ENCODE measurements at regions not wholly inside any gene's neighbourhood (a gene's known extent, or its start where the extent isn't known, plus 50 kb on each side); places are given as distances from the start of the nearest gene placed in this dataset.
A peak's percentile ranks its signal among the peaks of the same experiment; 100 is the strongest.

DNA sequence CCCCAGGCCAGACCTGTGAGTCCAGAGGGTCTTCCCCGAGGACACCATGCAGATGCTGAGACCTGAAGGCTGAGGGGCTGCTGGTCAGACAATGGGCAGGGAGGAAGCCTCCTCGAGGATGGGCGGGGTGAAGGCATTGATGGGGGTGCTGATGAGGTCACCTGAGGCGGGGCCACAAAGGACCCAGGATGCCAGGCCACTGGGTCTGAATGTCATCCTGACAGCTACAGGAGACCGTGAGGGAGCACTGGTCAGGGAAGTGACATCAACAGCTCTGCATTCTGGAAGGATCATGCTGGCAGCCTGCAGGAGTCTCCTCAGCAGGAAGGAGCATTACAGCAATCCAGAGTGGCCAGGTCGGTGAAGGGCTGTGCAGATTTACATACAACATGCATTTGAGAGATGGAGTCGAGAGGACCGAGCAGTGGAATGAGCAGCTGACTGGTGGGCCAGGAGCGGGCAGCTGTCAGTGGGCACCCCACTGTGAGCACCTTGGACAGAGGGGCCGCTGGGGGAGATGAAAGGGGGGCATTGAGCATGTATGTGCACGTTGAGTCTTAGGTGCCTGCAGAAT, 77.7 kb upstream of the ADAMTS2 start:
- no peak for DNase-seq
- ATAC-seq (ENCODE audit: low FRiP score in 2 of 2), result peak in 1 of 2 donors; percentile 7
- no peaks in the 10 kb centered on the region for H3K27me3 ChIP-seq
- WGBS, 2 donors, result 67 to 68% methylated on average over 10 to 11 of the region's 11 CpGs
- no peaks in the 10 kb centered on the region for H3K36me3 ChIP-seq
- no peak for TF ChIP-seq POLR2AphosphoS5 (IDR thresholded peaks at IDR 0.05)
- TF ChIP-seq, protein P1, sequence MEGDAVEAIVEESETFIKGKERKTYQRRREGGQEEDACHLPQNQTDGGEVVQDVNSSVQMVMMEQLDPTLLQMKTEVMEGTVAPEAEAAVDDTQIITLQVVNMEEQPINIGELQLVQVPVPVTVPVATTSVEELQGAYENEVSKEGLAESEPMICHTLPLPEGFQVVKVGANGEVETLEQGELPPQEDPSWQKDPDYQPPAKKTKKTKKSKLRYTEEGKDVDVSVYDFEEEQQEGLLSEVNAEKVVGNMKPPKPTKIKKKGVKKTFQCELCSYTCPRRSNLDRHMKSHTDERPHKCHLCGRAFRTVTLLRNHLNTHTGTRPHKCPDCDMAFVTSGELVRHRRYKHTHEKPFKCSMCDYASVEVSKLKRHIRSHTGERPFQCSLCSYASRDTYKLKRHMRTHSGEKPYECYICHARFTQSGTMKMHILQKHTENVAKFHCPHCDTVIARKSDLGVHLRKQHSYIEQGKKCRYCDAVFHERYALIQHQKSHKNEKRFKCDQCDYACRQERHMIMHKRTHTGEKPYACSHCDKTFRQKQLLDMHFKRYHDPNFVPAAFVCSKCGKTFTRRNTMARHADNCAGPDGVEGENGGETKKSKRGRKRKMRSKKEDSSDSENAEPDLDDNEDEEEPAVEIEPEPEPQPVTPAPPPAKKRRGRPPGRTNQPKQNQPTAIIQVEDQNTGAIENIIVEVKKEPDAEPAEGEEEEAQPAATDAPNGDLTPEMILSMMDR (IDR thresholded peaks at IDR 0.05), result no peak
- no peak for TF ChIP-seq POLR2A (IDR thresholded peaks at IDR 0.05)
- no peaks in the 10 kb centered on the region for H3K9me3 ChIP-seq
- H3K27ac ChIP-seq, result no peak overlapping the region
- no peak overlapping the region for H3K4me3 ChIP-seq
- H3K4me1 ChIP-seq, result no peaks in the 10 kb centered on the region

DNA sequence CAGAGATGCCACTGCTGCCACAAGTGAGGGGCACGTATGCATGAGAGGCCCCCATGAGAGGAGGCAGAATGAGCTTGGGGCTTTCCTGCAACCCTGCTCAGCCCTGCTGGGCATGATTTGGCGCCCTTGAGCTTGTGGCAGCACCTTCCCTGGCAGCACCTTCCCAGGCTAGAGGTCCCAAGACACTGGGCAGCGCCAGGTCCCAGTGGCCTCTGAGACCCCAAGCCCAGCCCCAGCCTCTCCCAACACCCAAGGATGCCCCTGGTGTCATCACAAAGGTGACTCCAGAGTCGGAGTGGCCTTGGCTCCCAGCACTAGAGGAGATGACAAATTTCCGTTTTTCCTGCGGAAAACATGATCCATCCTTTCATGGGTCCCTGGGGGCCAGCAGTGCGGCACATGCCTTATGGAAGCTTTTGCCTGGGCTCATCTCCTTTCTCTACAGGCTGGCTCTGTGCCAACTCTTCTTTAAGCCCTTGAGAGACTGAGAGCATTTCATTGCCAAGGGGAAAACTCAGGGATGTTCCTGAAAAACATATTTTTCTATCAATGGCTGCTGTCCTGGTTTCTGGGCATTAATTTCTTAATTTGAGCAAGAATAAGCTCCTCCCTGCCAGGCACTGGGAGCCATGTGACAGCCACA, 77.1 kb upstream of the ADAMTS2 start:
- no peaks in the 10 kb centered on the region for H3K27me3 ChIP-seq
- DNase-seq, result no peak
- 68 to 77% methylated on average over 4 to 7 of the region's 7 CpGs for WGBS, 2 donors
- no peak for ATAC-seq (ENCODE audit: low FRiP score in 2 of 2)
- no peaks in the 10 kb centered on the region for H3K4me1 ChIP-seq
- H3K4me3 ChIP-seq, result no peak overlapping the region
- H3K36me3 ChIP-seq, result no peaks in the 10 kb centered on the region
- no peaks in the 10 kb centered on the region for H3K9me3 ChIP-seq
- no peak overlapping the region for H3K27ac ChIP-seq
- TF ChIP-seq POLR2AphosphoS5 (IDR thresholded peaks at IDR 0.05), result no peak
- TF ChIP-seq, protein P1 (IDR thresholded peaks at IDR 0.05), result no peak
- no peak for TF ChIP-seq EP300 (IDR thresholded peaks at IDR 0.05)
- no peak for TF ChIP-seq POLR2A (IDR thresholded peaks at IDR 0.05)

DNA sequence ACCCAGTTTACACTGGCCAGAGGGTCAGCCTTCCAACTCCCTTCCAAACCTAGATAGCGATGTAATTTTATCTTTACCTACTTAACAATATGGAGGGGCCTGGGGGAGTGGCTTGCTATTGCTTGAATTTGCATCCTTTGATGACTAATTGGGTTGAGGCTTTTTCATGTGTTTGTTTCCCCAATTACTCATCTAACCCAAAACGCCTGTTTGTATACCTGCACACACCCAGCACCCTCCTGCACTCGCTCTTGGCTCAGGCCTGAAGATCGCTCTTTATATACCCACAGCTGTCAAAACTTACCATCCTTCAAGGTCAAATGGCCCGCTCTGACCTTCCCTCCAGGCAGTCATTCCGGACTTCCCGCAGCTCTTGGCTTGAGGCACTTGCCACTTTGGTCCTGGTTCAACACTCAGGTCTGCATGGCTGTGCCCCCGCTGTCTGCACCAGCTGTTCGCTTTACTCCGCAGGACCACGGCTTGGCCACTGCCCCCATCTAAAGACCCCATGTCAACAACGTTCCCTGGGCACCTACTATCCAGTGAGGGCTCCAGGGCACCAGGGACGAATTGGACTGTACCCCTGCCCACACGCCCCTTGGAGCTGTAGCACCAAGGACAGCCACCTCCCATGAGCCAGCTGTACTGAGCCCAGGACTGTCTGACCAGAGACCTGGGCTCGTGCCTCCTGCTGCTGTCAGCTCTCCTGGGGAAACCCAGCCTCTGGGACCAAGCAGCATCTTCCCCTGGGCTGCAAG, 76.1 kb upstream of the ADAMTS2 start:
- no peaks in the 10 kb centered on the region for H3K36me3 ChIP-seq
- ATAC-seq (ENCODE audit: low FRiP score in 2 of 2), result no peak
- H3K4me1 ChIP-seq, result no peaks in the 10 kb centered on the region
- no peaks in the 10 kb centered on the region for H3K9me3 ChIP-seq
- no peak overlapping the region for H3K27ac ChIP-seq
- TF ChIP-seq POLR2A (IDR thresholded peaks at IDR 0.05) (no peak), POLR2AphosphoS5 (IDR thresholded peaks at IDR 0.05) (no peak), EP300 (IDR thresholded peaks at IDR 0.05) (no peak)
- TF ChIP-seq, protein P1 (IDR thresholded peaks at IDR 0.05), result no peak
- WGBS, 2 donors, result 77% methylated on average over 15 of the region's 15 CpGs
- H3K27me3 ChIP-seq, result no peaks in the 10 kb centered on the region
- DNase-seq, result no peak
- H3K4me3 ChIP-seq, result no peak overlapping the region

DNA sequence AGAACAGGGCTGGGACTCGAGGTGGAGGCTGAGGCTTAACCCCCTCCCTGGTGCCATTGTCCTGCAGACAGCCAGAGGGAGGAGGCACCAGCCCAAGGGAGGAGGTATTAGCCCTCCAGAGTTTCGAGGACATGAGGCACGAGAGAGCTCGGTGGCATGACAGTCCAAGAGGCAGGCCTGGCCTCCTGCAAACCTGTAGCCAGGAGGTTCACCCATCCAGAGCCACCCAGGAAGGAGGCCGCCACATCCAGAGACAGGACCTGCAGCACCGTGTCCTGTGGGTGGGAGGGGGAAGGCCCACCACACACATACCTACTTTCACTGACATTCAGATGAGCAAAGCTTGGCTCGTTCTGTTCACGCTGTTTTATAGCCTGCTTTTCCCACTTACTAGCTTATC, 75.2 kb upstream of the ADAMTS2 start:
- DNase-seq (no peak), ATAC-seq (ENCODE audit: low FRiP score in 2 of 2) (no peak)
- H3K9me3 ChIP-seq, result no peaks in the 10 kb centered on the region
- WGBS, 2 donors, result 65 to 72% methylated on average over 3 to 8 of the region's 8 CpGs
- no peaks in the 10 kb centered on the region for H3K4me1 ChIP-seq
- TF ChIP-seq POLR2A (IDR thresholded peaks at IDR 0.05) (no peak), POLR2AphosphoS5 (IDR thresholded peaks at IDR 0.05) (no peak), EP300 (IDR thresholded peaks at IDR 0.05) (no peak)
- TF ChIP-seq, protein P1 (IDR thresholded peaks at IDR 0.05), result no peak
- no peaks in the 10 kb centered on the region for H3K27me3 ChIP-seq
- no peak overlapping the region for H3K4me3 ChIP-seq
- H3K36me3 ChIP-seq, result no peaks in the 10 kb centered on the region
- H3K27ac ChIP-seq, result no peak overlapping the region

Data from upper lobe of left lung (tissue), 6 donors.